Stimulated activated naive CD8-positive, alpha-beta T cell treated with anti-CD3 and anti-CD28 coated beads, Interleukin-15, Interleukin-2, amounts not matched to agents 100 U/mL and 50 U/mL, for 24 hours (primary cell): ENCODE measurements at regions not wholly inside any gene's neighbourhood (a gene's known extent, or its start where the extent isn't known, plus 50 kb on each side); places are given as distances from the start of the nearest gene placed in this dataset.

Experiments
- ATAC-seq: fragments of 150-1000 bp; cut with Tn5 transposase; one replicate; pipeline ENCODE4 v1.10.0; 2021
- DNase-seq: peaks from one replicate; pipeline ENCODE4 v3.0.0; 2021

- DNase-seq: no peak
- ATAC-seq: no peak
Measured at GRCh38 chr1:172801771-172802322, 142.9 kb downstream of the FASLG start.

GRCh38 chr1:172809750-172810149 lies 150.8 kb downstream of the FASLG start:
- ATAC-seq (no peak), DNase-seq (no peak)

- DNase-seq (no peak), ATAC-seq (no peak)
Measured at GRCh38 chr1:172810480-172811175, 151.7 kb downstream of the FASLG start.

DNA sequence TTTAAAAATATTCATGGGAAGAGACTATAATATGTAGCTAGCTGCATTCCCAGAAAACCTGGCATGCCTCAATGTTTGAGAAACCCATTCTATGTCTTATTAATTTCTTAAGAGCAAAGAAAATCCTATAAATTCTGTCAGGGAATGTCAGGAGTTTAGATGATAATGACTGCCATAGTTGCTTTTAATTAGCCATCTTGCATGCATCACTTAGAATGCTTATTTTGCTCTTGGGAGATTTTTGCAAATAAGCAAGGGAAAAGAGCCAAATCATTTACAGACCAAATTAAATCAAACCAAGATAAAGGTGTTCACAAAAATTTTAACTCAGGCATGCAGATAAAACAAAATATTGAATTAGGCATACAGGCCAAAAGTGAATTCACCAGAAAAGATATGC lies 152.8 kb downstream of the FASLG start:
- no peak for ATAC-seq
- DNase-seq: no peak

GRCh38 chr1:172812118-172812517 lies 153.2 kb downstream of the FASLG start:
- ATAC-seq (no peak), DNase-seq (no peak)

- no peak for DNase-seq
Measured at GRCh38 chr1:172813330-172813729, 154.4 kb downstream of the FASLG start.

GRCh38 chr1:172814428-172814827 lies 155.5 kb downstream of the FASLG start:
- DNase-seq: no peak
- no peak for ATAC-seq

More at GRCh38 chr1:172813330-172813729, 154.4 kb downstream of the FASLG start:
- no peak for ATAC-seq

DNA sequence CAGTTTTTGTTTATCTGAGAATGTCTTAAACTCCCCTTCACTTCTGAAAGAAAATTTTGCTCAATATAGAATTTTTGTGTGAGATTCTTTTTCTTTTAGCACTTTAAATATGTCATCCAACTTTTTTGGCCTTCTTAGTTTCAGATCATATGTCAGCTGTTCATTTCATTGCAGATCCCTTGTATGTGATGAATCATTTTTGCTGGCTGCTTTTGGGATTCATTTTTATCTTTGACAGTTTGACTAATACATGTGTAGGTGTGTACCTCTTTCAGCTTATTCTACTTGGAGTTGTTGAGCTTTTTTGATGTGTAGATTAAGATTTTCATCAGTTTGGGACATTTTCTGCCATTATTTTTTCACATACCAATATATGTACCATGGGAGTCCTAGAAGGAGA lies 156.8 kb downstream of the FASLG start:
- no peak for DNase-seq
- ATAC-seq: no peak

DNA sequence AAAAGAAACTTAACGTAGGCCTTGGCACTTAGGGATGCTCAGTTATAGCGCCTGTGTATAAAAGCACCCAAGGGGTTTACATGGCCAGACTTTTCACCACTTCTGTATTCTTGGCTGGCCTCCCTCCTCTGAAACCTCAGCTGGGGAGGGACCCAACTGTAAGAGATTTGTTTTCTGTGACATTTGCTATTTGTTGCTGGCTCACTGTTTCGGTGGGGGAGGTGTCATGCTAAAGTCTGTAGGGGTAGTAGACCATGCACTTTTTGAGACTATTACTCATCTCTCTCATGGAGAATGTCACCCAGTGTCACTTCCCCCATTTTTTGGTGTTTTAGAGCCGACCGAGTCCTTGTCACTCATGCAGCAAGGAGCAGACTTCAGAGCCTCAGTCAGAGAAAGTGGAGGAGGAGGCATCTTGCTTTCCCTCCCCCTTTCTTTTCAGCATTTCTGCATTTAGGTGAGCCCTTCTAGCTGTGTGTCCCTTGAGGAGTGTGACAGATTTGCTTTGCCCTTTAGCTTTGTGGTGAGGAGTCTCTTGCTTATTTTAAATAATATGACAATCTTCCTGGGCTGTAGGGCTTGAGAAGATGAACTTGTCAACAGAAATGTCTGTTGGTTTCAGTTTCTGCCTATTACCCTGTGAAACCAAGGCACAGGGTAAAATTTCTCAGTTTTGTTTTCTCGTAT lies 160.1 kb downstream of the FASLG start:
- DNase-seq (peak; percentile 69), ATAC-seq (peak; percentile 96)

- DNase-seq (no peak), ATAC-seq (no peak)
Measured at GRCh38 chr1:172820475-172821158, 161.7 kb downstream of the FASLG start.

GRCh38 chr1:172821609-172822274 lies 162.8 kb downstream of the FASLG start:
- no peak for ATAC-seq
- DNase-seq: no peak

DNA sequence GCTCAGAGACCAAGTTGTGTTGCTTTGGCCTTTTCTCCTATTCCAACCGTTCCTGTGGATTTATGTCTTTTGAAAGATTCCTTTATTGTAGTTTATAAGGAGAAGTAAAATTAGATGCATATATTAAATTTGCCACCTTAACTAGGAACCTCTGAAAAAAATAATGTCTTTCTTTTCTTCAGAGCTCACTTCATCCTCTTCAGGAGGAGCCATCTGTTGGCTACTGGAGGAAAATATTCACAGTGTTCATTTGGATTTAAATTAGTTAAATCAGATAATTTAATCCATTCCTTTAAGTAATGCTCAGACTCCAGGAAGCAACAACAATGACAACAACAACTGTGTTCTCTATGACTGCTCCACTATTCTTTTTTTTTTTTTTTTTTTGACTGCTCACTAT lies 164.0 kb downstream of the FASLG start:
- no peak for DNase-seq
- no peak for ATAC-seq

DNA sequence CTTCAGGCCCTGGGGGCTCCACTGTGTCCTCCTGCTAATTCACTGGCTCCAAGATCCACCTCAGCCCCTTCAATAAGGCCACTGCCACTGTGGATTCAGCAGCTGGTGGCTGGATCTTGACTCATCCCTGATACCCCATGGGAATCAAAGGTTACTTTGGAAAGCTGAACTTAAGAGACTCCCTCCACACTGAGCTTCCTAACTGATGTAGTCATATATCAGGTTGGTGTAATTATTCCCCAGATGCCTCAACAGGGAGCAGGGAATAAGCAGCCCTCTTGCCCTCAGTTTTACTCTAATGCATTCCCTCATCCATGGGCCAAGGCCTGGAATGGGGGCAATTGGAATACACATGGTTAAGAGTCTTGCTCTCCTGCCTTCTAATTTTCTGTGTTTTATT lies 164.6 kb downstream of the FASLG start:
- DNase-seq (no peak), ATAC-seq (no peak)

DNA sequence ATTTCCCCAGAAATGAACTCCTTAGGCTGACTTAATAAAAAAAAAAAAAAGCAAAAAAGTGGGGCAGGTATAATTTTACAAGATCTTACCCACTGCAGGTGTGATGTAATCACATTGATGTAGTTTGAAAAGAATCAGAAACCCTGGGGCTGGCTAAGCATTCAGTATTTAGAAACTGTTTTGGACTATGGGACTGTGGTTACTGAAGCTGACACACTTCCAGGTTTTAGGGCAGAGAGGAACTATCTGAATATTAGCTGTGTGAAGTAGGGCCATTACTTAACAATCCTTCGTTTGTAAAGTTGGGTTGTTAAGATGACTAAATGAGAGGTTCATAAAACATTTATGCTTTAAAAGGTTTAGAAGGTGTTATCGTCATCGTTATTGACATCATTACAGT lies 165.3 kb downstream of the FASLG start:
- DNase-seq (no peak), ATAC-seq (no peak)

GRCh38 chr1:172826096-172826741 lies 167.3 kb downstream of the FASLG start:
- ATAC-seq (peak; percentile 66), DNase-seq (no peak)

GRCh38 chr1:172827301-172827700 lies 168.4 kb downstream of the FASLG start:
- DNase-seq (no peak), ATAC-seq (no peak)

DNA sequence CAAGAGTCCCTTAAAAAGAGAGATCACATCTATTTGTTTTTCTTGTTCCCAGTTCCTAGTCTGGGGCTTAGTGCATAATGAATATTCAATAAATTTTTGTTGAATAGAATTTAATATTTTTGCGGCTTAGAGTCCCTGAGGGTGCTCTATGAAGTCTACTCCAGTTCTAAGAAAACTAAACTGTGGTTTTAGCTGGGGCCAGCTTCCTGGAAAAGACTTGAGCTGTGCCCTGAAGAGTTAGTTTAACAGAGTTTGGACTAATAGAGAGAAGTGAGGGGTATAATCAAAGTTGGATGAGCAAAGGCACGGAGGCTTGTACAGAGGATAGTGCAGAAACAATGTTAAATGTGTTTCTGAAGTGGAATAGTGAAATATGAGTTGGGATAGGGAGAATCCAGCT lies 168.9 kb downstream of the FASLG start:
- DNase-seq: no peak
- no peak for ATAC-seq

DNA sequence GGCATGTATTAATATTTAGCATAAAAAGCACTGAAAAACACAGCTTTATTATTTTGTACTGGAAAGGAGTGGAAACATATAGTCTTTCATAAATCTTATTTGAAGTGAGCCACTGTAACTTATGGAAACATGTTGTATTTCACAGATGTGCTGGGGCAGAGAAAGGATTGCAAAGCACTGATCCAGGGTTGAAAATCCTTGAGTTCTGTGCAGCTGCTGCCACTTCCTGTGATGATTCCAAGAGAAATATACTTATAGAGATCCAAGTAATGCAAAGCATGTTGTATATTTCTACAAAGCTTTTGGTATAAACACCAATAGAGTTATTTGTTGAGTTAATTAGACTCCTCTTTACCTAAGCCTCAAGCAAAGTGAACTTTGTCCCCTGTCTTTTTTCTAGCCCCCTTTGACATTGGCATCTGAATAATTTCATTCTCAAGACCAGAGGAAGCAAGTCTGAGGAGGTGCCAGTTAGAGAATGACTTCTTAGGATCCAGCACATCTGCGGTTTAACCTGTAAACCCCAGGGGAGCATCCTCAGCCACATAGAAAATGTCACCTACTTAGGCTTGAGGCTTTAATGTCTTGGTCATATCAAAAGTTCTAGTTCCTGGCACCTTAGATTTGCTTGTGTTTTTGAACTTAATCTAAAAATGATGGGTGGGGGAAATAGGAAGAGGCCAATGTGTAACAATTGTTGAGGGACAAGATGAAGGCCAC lies 173.3 kb downstream of the FASLG start:
- DNase-seq (no peak), ATAC-seq (peak; percentile 43)

DNA sequence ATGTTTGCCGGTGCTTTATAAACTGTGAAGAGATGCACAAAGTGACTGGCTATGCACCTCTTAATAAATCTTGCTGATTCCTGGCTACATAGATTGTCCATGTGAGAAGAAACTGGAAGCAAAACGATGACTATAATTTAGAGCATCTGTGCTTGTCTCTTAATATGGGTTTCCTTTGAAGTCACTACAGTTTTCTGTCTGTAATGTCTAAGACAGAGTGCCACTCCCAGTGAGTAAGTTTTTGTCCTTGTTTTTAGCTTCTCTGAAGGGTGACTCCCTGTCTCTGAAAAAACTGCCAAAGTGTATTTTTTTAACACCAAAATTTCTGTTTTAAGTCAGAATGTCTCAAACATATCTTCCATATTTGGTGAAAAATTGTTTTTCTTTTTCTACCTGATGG lies 175.1 kb downstream of the FASLG start:
- ATAC-seq: no peak
- DNase-seq: no peak

GRCh38 chr1:172834609-172835008 lies 175.7 kb downstream of the FASLG start:
- no peak for DNase-seq
- ATAC-seq: no peak

DNA sequence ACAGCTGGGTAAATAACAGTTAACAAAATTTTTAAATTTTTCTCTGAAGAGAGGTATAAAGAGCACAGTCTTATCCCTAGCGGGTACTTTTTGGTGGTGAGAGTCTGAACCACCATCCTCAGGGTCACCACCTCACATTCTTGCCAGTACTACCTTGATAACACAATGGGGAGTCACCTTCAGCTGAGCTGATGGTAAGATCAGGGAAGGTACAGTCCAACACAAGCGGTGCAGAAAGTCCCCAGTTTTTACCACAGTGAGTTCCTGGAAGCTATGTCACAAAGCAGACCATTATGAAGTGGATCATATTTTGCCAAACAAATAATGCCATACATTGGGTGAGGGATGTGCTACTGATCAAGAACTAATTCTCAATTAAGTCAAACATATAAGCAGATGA lies 176.9 kb downstream of the FASLG start:
- DNase-seq: no peak
- no peak for ATAC-seq
